ENCODE measurements at regions not wholly inside any gene's neighbourhood (a gene's known extent, or its start where the extent isn't known, plus 50 kb on each side); places are given as distances from the start of the nearest gene placed in this dataset.

- TF ChIP-seq CTCF (conservative IDR thresholded peaks at IDR 0.05), result peak; percentile 64
- no peak for TF ChIP-seq EZH2 (IDR thresholded peaks at IDR 0.05; ENCODE audit: low read depth)
Observed at GRCh38 chr9:16191691-16192402, 639.0 kb downstream of the CCDC171 start.
